Fibroblast of skin of abdomen (primary cell): ENCODE measurements at regions not wholly inside any gene's neighbourhood (a gene's known extent, or its start where the extent isn't known, plus 50 kb on each side); places are given as distances from the start of the nearest gene placed in this dataset.

Experiments
- DNase-seq: peaks from one replicate; pipeline ENCODE4 v3.0.0-alpha.2; 2013

DNA sequence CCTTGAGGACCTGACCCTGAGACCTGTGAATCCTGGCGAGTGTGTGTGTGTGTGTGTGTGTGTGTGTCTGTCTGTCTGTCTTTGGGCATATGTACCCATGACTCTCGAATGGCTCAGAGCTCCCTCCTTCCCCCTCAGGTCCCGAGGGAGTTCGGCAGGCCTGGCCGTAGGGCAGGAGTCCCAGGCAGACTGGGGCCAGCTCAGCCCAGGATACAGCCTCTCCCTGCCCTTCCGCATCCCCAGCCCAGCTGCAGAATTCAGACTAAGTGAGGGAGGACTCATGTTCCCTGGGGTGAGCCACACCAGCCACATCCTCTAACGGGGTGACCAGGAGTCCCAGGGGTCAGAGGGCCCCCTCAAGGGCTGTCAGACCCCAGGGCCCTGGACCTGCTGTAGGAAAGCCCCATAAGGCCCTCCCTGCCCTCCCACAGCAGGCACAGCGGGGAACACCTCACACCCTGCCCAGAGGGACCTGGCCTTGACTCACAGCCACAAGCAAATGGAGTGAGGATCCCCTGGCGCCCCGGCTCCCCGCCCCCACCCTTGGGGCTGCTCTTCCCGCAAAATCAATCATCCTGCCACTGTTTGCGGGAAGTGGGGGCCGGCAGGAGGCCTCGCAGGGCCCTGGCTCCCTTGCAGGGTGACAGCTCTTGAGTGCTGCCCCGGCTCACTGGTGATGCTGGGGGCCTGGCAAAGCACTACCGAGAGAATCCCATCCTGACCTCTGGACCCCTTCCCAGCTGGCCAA, 101.7 kb upstream of the CASZ1 start:
- DNase-seq = peak; percentile 33

DNA sequence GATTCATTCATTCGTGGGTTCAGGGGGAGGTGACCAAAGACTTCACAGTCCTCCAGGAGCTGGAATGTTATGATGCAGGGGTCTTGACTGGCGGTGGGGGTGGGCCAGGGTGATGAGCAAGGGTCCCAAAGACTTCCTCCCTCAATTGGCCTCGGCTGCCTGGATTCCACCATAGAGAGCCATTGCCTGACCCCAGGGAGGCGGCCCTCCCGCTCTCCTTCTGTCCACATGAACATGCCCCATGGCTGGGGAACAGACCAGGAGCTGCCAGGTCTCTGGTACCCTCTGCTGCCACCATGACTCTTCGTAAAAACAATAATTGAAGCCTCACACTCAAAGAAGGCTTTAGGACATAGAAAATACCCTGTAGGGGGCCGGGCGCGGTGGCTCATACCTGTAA, 102.5 kb upstream of the CASZ1 start:
- no peak for DNase-seq

DNA sequence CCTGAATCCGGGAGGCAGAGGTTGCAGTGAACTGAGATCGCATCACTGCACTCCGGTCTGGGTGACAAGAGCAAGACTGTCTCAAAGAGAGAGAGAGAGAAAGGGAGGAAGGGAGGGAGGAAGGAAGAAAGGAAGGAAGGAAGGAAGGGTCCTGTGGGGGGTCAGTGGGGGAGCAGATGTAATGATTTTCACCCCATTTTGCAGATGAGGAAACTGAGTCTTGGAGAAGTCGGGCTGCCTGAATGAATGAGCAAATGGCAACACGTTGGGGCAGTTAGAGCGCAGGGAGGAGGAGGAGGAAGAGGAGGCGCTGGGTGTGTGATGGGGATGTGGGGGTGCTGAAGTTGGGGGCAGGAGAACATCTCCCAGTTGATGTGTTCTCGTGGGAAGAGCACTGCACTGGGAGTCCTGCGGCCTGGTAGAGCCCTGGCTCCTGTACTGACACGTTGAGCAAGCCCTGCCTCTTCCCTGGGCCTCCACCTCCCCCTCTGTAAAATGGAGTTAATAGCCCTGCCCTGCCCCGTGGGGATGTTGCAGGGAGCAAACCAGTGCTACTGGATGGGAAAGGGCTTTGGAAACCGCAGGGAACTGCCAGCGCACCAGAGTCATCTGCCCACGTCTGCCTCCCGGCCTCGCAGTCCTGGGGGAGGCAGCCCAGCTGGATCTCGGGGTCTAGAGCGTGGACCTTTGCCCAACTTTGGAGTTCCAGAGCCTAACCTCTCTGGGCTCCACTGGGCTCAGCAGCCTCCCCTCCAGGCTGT, 103.2 kb upstream of the CASZ1 start:
- DNase-seq = no peak

DNA sequence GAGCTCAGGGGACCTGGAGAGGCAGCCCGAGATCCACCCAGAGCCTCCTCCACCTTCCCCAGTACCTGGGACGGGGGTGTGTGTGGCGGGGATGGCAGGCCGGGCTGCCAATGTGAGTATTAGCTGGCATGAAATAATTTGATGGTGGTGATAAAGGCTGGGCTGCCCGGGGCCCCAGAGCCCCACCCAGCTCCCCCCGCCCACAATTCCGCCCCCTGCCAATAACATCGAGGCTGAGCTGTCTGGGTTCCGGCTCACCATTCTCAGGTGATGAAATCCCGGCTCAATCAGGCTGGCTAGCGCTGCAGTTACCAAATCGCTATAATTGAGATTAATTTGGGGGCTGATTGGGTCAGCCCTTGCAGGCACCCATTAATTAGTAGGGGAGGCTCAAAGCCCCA, 103.8 kb upstream of the CASZ1 start:
- DNase-seq = no peak

DNA sequence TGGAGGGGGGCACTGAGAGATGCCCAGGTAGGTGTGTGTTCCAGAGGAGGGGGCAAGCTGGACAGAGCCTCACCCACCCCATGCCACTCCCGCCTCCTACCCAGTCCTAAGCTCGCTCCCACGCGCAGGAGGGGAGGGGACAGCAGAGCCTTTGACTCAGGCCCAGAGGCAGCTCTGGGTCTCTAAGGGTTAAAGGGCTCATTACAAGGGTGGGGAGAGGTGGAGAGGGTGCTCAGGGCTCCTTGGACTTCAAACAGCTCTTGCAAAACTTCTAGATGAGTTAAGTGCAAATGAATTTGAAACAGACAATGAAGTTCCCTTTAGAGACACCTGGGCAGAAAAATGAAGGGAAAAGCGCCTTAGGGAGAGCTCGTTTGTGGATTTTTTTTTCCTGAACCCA, 104.2 kb upstream of the CASZ1 start:
- DNase-seq = no peak

DNA sequence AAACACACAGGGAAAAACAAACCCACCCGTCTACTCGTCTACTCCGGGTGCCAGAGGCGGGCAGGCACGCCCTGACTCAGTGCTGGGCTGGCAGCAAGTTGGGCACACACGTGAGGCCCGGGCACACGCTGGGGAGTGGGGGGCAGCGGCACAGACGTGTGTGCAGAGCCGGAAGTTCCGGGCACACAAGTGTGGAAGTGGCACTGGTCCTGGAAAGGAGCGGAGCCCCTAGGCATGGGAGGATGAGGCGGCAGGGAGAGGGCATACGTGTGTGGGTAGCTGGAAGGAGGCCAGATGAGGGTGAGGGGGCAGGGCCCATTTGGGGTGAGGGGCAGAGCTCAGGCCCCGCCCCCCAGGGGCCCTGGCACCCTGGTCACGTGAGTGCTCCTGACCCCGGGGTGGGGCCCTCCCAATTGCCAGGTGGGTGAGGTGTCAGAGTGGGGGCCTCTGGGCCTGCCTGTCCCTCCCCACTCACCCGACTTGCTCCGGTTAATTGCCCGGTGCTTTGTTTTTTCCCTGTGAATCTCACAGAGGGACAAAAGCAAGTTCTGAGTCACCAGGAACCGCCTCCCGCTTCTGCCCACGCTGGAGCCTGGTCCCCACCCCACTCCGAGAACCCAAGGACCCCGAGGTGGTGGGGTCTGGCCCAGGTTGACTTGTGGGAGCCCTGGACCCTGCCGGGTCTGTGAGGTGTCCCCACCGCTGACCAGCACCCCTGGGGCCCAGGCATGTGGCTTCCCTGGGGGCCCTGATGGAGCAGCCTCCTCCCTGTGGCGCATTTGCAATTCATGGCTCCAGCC, 104.8 kb upstream of the CASZ1 start:
- DNase-seq = no peak

DNA sequence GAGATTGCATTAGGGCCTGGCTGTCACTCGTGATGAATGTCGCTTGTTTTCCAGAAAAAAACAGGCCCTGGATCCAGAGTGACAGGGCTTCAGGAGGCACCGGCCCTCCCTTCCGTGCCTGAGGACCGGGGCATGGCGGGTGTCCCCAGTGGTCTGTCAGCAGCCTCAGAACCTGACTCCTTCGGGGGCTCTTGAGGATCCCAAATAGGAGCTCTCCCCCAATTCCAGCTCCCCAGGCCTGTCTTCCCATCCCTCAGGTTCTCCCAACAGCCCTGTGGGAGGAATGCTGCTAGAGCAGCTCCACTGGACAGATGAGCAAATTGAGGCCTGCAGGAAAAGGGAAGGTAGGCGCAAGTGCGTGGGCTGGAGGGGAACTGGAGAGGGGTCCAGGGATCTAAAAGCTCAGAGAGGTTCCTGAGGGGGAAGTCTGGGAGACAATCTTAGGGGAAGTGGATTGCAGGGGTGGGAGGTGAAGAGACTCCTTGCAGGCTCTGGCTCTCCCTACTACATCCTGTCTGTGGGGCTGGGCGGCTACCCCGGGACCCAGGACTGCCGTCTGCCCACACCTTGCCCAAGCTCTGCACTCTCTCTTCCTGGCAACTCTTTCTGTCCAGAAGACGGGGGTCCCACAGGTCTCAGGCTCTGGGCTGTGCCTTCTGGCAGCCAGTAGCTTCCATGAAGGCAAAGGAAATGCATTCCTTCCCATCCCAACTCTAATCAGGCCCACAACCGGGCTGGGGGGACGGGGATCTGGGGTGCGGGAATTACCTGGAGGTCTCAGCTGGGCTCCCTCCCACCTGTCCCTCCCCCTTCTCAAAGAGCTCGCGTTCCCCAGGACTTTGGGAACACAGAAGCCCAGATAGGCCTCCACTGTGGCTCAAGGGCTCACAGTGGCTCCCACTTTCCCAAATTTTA, 105.7 kb upstream of the CASZ1 start:
- no peak for DNase-seq

DNA sequence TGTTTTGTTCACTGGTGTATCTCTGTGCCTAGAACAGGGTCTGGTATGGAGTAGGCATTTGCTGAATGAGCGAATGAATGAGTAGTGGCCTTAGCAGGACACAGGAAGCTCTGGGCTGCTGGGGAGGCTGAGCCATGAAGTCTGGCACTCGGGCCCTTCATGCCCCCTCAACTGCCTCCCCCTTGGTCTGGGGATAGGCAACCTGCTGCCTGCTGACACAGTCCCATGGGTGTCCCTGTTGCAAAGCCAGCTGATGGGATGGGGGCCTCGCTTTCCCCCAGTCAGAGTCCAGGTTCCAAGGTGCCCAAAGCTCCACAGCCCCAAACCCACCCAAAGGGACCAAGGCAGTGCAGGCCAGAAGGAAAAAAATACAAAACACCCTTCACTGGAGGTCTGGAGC, 107.0 kb upstream of the CASZ1 start:
- DNase-seq = no peak

DNA sequence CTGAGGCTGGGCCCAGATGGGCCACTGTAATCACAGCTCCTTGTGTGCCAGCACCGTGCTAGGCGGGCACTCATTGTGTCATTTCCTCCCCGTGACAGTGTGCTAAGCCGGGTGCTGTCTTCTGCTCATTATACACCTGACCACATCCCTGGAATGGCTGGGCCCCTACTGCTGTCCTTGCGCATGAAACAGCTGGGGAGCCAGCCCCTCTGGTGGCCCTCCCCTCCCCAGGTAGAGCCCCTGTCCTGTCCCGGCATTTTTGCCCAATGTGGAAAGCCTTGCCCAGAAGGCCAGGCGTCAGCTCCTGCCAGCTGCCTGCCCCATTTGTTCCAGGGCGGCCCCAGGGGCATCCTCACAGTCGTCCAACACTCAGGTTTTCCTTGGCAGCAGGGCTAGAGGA, 107.4 kb upstream of the CASZ1 start:
- DNase-seq = no peak

DNA sequence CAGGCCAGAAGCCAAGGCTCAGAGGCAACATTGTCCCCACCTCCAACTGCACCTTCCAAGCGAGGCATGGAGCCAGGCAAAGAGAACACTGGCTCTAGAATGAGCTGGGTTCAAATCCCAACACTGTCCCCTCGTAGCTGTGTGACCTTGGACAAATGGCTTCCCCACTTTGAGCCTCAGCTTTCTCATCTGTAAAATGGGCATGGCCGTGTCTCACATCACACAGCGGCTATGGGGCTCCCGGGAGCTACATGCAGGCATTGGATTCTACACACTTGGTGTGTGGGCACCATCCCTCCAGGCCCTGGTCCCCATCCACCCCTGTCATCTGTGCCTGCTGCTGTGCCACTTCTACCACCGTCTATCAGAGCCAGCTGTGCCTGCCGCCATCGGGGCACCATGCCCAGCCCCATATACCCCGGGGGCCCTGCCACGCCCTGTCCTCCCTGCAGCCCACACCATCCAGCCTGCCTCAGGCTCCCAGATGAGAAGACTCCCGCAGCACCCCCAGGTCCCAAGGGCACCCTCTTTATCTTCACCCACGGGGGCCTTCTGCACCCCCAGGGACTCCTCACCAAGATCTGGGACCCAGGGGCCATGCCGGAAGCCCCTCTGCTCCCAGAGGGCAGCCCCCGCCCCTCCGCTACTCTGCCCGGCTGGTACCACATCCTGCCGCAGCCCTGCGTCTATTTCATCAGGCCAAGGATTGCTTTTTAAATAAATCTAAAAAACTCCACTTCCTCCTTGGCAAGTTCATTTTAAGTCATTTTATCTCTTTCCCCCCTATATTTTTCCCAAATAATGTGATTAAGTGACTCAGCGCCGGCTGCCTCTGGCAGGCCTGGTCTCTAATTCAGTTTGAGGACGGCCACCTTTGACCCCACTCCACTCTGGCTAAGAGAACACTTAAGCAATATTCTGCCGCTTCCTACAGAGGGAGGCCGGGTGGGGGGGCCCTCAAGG, 107.8 kb upstream of the TARDBP start:
- DNase-seq = no peak

DNA sequence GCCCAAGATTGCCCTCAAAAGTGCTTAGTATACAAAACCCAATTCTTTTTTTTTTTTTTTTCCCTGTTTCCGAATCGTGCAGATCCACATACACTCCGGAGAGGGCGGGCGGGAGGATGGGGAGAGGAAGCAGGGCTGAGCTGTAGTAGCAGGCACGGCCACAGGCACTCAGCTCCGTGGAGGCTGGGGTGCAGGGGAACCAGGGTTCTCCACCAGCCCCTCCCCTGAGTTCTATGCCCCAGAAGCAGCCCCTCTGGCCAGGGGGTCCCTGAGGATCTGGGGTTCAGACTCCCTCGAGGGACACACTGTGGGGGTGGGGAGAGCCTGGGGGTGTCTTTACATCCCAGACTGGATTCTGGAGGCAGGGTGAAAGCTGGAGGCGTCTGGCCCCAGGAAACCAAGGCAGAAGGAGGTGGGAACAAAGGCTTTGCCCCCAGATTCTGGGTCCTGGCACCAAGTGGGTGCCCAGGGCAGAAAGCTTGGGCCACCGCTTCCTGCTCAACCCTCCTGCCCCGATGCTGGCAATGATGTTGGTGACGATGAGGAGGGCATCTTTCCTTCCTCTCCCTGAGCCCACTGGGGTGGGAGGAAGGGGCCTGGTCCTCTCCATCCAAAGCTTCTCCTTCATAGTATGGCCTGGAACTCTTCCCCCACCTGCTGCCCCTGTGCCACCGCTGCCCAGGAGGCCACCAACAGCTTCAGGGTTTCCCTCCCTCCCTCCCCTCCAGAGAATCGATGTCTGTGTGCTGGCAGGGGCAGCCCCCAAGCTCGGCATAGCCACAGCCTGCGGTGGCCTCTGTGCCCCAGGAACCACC, 106.4 kb upstream of the TARDBP start:
- DNase-seq = no peak

DNA sequence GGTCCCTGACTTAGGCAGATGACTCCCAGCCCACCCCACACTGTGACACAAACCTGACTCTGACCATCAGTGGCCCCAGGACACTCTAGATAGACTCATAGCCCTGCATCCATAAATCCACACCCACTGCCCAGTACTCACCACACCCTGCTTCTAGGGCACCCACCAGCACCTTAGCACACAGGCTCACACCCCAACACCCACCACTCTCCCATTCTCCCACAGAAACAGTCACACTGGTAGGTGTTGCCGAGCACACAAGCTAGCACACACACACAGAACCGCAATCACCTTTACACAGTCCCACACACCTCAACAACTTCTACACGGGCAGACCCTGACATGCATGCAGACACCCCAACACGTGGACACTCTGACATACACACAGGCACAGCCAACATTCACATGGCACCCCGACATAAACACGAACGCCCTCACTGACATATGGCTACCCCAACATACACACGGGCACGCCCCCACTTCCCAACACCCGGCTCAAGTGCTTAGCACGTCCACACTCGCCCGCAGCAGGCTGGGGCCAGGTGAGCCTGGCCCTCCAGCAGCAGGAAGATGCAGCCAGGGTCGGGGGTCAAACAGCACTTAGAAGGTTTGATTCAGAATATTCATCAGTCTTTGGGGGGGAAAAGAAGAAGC, 105.5 kb upstream of the TARDBP start:
- DNase-seq = no peak

DNA sequence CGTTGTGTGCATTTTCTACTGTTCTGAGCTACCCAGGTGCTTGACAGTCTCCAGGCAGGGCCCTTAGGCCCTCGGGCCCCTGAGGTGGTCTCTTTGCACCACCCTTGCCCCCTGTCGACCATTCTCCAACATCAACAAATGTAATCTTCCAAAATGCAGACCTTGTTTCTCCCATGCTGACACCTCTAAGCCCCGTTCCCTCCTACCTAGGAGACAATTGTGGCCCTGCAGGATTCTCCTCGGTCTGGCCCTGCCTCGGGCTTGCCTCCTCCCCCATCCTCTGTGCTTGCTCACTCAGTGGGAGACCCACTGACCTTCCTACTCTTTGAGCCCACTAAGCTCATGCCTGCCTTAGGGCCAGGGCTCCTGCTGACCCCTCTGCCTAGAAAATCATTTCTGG, 104.2 kb upstream of the TARDBP start:
- DNase-seq = no peak

DNA sequence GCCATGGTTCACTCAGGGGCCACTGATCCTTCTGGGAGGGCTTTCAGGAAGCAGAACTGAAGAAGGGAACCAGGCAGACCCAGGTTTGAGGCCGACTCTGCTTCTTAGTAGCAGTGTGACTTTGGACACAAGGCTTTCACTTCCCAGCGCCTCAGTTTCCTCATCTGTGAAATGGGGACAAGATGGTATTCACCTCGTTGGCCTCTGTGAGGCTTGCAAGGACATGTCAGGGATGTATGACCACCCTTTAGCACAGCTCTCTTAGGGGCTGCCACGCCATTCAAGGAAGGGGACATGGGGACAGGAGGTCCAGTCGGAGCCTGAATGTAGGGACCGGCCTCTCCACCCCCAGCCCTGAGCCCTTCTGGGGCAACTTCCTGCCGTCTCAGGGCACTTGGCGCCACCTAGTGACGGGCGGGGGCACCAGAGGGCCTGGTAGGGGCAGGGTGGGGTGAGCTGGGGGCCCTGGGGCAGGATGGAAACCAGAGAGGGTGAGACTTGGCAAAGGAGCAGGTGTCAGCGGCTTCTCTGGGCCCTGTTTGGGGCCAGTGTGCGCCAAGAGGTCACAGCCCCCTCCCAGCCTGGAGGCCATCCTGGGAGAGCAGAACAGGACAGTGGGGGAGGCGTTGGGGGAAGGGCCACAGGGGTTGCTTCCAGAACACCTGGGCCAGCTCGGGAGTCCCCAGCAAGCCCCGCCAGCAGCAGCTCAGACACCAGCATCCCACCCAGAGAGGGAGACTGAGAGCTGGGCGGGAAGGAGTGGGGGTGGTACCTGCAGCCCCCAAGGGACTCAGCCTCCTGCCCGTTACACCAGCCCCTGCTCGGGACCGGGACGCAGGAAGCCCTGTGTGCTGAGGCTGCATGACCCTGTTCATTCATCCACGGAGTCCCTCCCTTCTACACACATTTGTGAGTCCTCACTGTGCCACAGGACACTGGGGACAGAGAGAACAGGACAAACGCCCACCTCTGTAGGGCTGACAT, 102.5 kb upstream of the TARDBP start:
- DNase-seq = no peak

DNA sequence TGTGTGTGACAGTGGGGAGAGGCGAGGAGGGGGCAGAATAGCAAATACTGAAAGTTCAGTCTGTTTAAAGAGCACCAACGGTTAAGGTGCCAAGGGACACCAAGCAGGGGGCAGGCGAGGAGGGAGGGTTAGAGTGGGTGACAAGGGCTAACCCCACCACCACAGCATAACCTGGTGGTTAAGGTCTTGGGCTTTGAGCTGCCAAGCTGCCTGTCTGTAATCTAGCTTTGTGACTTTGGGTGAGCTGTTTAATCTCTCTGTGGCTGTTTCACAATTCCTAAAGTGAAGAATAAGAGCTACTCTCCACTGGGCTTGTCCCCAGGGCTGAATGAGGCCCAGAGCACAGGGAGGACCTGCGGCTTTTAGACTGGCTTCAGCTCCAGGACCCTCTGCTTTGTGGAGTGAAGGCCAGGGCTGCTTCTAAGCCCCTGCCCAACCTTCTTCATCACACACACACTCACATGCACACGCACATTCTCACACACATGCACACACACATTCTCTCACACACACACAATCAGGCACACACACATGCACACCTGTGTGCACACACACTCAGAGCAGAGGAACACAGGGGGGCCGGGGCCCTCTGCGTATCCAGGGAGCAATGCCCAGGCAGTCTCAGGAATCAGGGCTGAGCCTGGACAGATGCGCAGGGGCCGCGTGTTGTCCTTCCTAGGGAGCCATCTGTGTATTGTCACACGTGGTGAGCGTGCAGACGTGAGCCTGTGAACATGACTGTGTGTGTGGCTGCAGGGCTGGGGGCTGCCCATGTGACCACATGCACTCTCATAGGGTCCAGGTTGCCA, 101.6 kb upstream of the TARDBP start:
- no peak for DNase-seq

DNA sequence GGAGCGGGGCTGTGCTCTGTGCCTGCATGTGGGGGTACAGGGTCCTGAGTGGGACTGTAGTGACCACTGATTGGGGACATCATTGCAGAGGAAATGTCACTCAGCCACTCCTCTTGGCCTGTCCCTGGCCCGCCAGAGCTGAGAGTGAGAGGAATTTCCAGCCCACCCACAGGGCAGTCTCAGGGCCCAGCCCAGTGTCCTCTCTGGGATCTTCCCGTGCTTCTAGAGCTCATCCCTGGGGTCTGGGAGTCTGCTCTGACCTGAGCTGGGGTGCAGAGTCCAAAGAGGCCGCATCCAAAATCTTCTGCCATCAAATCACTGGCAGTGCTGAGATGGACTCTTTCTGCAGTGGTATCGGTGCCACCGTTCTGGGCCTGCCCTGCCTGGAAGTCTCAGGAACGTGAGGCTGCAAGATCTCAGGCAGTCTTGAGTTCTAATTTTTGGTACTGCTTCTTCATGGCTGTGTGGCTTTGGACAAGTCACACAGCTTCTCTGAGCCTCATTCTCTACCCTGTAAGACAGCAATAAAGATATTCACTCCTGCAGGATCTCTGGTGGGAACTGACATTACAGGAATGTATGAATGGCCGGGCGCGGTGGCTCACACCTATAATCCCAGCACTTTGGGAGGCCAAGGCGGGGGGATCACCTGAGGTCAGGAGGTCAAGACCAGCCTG, 100.8 kb upstream of the TARDBP start:
- no peak for DNase-seq

DNA sequence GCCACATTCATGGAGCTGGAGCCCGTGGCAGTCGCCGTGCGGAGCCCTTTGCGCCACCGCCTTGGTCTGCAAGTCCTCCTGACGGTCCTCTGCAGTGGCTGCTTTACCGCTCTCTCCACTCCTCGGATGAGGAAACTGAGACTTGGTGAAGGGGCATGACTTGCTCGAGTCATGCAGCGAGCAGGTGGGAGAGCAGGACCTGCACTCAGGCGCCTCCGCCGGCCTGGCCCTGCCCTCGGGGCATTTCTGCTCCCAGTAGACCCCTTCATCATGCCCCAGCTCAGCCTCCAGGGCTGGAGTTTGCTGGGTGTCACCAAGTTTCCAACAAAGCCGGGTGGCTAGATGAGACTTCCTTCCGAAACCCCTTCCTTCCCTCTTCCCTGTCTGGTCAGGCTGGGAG, 100.0 kb upstream of the TARDBP start:
- no peak for DNase-seq
